Activated T-cell treated with anti-CD3 and anti-CD28 coated beads, Interleukin-2, amount 50 U/mL, for 4 hours (primary cell): ENCODE measurements at regions not wholly inside any gene's neighbourhood (a gene's known extent, or its start where the extent isn't known, plus 50 kb on each side); places are given as distances from the start of the nearest gene placed in this dataset.
A peak's percentile ranks its signal among the peaks of the same experiment; 100 is the strongest.
"Not testable (repeated sequence)": the region's sequence is repeated elsewhere in the genome, so short reads cannot be mapped to it uniquely, and the experiment has no call there.

Experiments used
- ATAC-seq, 2 donors: fragments of 200-7000 bp; cut with Tn5 transposase; one replicate each; pipeline ENCODE4 v1.10.0; 2021
- DNase-seq: peaks from one replicate; pipeline ENCODE4 v3.0.0-alpha.2; 2020
- H3K27me3 Mint-ChIP-seq: one replicate; pipeline ENCODE4 v1.8.0; 2021; ENCODE audit warnings: low read depth, mixed read lengths
- H3K36me3 Mint-ChIP-seq: one replicate; pipeline ENCODE4 v1.8.0; 2022; ENCODE audit warnings: mixed read lengths; ENCODE audit not compliant: insufficient read depth
- H3K4me1 Mint-ChIP-seq: one replicate; pipeline ENCODE4 v1.8.0; 2021; ENCODE audit warnings: low read depth, mixed read lengths
- H3K4me3 Mint-ChIP-seq: one replicate; pipeline ENCODE4 v1.8.0; 2021; ENCODE audit warnings: mild to moderate bottlenecking, moderate library complexity, mixed read lengths
- H3K9me3 Mint-ChIP-seq: one replicate; pipeline ENCODE4 v1.8.0; 2021; ENCODE audit warnings: mixed read lengths

DNA sequence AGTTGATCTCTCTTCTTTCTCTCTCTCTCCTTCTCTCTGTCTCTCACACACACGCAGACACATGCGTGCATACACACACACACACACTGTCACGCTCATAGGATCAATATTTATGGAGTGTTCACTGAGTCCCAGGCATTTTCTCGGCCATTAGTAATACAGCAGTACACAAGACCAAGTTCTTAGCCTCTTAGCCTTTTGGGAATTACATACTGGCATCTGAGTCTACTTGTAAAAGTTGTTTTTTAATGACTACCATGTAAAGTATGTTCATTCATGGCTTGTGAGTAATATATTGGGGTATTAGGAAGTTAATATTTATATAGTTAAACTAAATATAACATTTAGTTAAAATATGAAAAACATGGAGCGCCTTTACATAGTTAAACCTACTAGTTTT lies 2406.1 kb upstream of the PCDH20 start:
- ATAC-seq, H3K36me3 Mint-ChIP-seq, H3K27me3 Mint-ChIP-seq, DNase-seq, H3K4me1 Mint-ChIP-seq, H3K4me3 Mint-ChIP-seq, H3K9me3 Mint-ChIP-seq: not testable (repeated sequence)

DNA sequence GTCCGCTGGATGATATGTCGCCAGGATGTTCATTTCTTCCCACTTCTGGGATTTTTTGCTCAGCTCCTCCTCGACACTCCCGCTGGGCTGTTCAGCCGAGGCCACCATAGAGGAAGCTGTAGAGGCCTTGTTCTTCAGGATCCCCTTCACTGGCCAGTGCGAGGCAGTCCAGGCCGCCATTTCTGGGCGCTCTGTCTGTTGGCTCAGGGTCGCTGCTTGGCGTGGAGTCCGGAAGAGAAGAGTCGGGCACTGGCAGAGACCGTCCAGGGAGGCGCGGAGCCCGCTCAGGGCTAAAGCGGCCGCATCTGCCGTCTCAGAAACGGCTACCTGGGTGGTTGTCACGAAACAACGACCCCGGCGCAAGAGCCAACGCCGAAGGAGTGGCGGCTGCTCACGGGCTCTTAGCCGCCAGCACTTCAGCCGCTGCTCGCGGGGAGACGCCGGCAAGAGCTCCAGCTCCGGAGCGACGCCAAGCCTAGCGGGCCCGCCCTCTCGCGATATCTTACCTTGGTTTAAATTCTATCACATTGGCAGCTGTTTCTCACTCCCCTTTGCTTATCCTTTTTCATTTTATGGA lies 2395.9 kb upstream of the PCDH20 start:
- H3K27me3 Mint-ChIP-seq, H3K9me3 Mint-ChIP-seq, H3K4me3 Mint-ChIP-seq, ATAC-seq, H3K36me3 Mint-ChIP-seq, H3K4me1 Mint-ChIP-seq, DNase-seq: not testable (repeated sequence)

DNA sequence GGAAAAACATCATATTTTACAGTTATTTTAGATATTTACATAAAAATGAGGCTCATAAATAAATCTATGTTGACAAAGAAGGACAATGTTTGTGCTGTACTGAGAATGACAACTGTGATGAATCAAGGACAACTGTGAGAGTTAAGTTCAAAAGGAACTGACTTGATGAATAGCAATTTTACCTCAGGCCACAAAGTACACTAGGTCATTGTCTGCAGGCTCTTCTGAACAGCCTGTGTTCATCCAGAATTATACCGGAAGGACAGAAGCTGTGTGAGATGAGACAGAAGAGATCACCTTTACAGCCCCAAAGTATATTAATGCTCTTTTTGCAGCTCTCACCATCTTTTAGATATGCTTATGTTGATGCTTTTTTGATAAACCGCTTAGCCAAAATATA lies 2375.5 kb upstream of the PCDH20 start:
- not testable (repeated sequence) for H3K4me1 Mint-ChIP-seq, H3K27me3 Mint-ChIP-seq, H3K36me3 Mint-ChIP-seq, H3K4me3 Mint-ChIP-seq, ATAC-seq, DNase-seq, H3K9me3 Mint-ChIP-seq

DNA sequence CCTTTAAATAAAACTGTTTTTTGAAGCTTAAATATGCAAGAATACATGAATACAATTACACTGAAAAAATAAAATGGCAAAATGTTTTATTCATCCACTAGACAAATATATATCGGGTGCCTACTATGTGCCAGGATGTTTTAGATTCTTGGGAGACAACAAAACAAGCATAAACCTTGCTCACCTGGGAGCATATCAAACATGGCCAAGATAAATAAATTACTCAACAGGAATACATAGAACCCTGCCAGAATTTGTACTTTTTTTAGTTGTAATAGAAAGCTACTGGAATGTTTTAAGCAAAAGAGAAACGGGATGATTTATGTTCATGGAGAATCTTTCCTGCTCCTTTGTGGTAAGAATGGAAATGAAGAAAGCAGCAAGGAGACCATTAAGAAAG lies 2358.5 kb upstream of the PCDH20 start:
- Mint-ChIP-seq H3K36me3 (no peaks in the 10 kb centered on the region), H3K4me1 (no peaks in the 10 kb centered on the region), H3K27me3 (no peaks in the 10 kb centered on the region), H3K4me3 (no peak overlapping the region), H3K9me3 (peaks cover 2% of the 10 kb centered on the region)
- ATAC-seq (no peak), DNase-seq (no peak)

DNA sequence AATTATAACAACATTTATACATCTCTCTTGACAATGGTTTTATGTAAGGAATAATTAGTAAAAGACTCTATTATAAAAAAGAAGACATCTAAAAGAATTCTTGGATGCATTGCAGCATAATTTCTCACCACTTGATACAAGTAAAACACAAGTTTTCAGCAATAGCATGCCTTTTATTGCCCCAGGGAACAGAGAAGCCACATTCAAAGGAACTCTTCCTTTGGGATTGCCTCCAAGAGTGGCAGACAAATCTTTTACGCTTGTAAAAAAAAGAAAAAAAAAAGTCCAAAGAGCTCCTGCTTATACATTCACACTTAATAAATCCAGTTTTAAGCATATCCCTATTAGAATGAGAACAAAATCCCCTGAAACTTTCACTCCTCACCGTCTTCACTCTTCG lies 2357.8 kb upstream of the PCDH20 start:
- Mint-ChIP-seq H3K9me3 (no peaks in the 10 kb centered on the region), H3K4me1 (no peaks in the 10 kb centered on the region), H3K4me3 (no peak overlapping the region), H3K27me3 (no peaks in the 10 kb centered on the region), H3K36me3 (no peaks in the 10 kb centered on the region)
- no peak for DNase-seq
- no peak for ATAC-seq

DNA sequence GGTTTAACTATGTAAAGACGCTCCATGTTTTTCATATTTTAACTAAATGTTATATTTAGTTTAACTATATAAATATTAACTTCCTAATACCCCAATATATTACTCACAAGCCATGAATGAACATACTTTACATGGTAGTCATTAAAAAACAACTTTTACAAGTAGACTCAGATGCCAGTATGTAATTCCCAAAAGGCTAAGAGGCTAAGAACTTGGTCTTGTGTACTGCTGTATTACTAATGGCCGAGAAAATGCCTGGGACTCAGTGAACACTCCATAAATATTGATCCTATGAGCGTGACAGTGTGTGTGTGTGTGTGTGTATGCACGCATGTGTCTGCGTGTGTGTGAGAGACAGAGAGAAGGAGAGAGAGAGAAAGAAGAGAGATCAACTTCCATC lies 2342.0 kb upstream of the PCDH20 start:
- not testable (repeated sequence) for H3K4me1 Mint-ChIP-seq

DNA sequence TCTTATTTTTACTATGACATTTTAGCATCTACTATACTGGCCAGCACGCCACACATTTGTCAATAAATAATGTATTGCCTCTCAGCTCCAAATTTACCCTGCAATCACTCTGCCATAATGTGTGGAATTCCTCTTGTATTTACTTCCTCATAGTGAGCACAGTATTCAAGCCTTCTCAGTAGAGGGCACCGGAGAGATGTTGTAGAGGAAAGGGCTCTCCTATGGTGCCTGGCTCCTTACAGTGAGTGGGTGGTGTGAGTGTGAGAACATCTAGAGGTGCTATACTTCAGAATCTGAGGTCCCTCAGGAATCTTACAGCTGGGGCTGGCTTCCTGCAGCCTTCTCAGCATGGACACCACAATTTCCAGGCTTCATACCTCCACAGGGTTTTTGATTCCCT lies 2334.2 kb upstream of the PCDH20 start:
- not testable (repeated sequence) for DNase-seq, H3K9me3 Mint-ChIP-seq, H3K4me3 Mint-ChIP-seq, H3K4me1 Mint-ChIP-seq, H3K27me3 Mint-ChIP-seq, ATAC-seq, H3K36me3 Mint-ChIP-seq

More for the DNA sequence above, 2342.0 kb upstream of the PCDH20 start:
- not testable (repeated sequence) for H3K9me3 Mint-ChIP-seq, ATAC-seq, H3K36me3 Mint-ChIP-seq, DNase-seq, H3K4me3 Mint-ChIP-seq, H3K27me3 Mint-ChIP-seq

DNA sequence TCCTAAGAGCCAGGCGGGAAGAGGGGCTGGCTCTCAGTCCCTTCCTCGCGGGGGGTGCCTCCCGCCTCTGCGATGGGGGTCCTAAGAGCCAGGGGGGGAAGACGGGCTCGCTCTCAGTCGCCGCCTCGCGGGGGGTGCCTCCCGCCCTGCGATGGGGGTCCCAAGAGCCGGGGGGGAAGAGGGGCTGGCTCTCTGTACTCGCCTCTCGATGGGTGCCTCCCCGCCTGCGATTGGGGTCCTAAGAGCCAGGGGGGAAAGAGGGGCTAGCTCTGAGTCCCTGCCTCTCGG lies 2326.1 kb upstream of the PCDH20 start:
- H3K27me3 Mint-ChIP-seq, H3K4me1 Mint-ChIP-seq, H3K4me3 Mint-ChIP-seq, H3K36me3 Mint-ChIP-seq, DNase-seq, ATAC-seq, H3K9me3 Mint-ChIP-seq: not testable (repeated sequence)

DNA sequence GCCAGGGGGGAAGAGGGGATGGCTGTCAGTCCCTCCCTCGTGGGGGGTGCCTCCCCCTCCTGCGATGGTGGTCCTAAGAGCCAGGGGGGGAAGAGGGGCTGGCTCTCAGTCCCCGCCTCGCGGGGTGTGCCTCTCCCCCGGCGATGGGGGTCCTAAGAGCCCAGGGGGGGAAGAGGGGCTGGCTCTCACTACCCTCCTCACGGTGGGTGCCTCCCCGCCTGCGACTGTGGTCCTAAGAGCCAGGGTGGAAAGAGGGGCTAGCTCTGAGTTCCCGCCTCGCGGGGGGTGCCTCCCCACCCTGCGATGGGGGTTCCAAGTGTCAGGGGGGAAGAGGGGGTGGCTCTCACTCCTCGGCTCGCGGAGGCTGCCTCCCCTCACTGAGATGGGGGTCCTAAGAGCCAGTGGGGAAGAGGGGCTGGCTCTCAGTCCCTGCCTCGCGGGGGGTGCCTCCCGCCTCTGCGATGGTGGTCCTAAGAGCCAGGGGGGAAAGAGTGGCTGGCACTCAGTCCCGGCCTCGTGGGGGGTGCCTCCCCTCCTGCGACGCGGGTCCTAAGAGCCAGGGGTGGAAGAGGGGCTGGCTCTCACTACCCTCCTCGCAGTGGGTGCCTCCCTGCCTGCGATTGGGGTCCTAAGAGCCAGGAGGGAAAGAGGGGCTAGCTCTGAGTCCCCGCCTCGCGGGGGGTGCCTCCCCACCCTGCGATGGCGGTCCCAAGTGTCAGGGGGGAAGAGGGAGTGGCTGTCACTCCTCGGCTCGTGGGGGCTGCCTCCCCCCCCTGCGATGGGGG lies 2325.6 kb upstream of the PCDH20 start:
- Mint-ChIP-seq H3K36me3 (no peaks in the 10 kb centered on the region), H3K27me3 (no peaks in the 10 kb centered on the region), H3K4me1 (no peaks in the 10 kb centered on the region), H3K9me3 (peaks cover 4% of the 10 kb centered on the region), H3K4me3 (no peak overlapping the region)
- no peak for ATAC-seq
- DNase-seq, result peak; percentile 1

DNA sequence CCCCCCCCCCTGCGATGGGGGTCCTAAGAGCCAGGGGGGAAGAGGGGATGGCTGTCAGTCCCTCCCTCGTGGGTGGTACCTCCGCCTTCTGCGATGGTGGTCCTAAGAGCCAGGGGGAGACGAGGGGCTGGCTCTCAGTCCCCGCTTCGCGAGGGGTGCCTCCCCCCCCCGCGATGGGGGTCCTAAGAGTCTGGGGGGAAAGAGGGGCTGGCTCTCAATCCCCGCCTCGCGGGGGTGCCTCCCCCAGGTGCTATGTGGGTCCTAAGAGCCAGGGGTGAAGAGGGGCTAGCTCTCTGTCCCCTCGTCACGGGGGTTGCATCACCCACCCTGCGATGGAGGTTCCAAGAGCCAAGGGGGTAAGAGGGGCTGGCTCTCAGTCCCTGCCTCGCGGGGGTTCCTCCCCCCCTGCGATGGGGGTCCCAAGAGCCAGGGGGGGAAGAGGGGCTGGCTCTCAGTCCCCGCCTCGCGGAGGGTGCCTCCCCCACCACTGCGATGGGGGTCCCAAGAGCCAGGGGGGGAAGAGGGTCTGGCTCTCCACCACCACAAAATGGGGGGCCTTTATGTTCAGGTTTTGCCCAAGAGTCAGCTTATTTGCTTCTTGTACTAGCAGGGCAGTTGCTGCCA lies 2323.6 kb upstream of the PCDH20 start:
- H3K4me3 Mint-ChIP-seq, H3K9me3 Mint-ChIP-seq: not testable (repeated sequence)

DNA sequence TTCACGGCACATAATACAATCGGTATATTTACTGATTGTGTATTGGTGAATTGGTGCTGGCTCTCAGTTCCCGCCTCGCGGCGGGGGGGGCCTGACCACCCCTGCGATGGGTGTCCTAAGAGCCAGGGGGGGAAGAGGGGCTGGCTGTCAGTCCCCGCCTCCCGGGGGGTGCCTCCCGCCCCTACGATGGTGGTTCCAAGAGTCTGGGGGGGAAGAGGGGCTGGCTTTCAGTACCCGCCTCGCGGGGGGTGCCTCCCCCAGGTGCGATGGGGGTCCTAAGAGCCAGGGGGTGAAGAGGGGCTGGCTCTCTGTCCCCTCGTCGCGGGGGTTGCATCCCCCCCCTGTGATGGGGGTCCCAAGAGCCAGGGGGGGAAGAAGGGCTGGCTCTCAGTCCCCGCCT lies 2321.8 kb upstream of the PCDH20 start:
- no peak for ATAC-seq
- DNase-seq, result no peak
- Mint-ChIP-seq H3K9me3 (peaks cover 4% of the 10 kb centered on the region), H3K36me3 (no peaks in the 10 kb centered on the region), H3K4me3 (no peak overlapping the region), H3K27me3 (no peaks in the 10 kb centered on the region), H3K4me1 (no peaks in the 10 kb centered on the region)

More for the DNA sequence above, 2323.6 kb upstream of the PCDH20 start:
- H3K36me3 Mint-ChIP-seq, H3K27me3 Mint-ChIP-seq, ATAC-seq, H3K4me1 Mint-ChIP-seq: not testable (repeated sequence)
- DNase-seq, result peak; percentile 2

DNA sequence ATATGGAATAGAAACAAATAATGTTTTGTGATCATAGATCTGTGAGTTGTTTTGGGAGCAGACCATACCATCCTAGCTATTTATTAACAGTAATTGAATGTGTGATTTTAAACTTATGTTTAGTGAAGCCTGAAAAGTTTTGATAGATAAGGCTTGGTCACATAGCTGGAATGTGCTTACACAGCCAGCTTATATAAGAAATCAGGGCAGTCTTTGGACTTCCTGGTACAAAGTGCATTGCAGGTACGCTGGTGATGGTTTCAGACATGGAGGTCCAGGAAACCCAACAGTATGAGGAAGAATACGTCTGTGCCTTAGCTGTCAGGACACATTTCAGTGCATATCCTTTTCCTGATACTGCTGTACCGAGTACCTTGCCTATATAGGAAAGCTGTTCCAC lies 2316.2 kb upstream of the PCDH20 start:
- no peaks in the 10 kb centered on the region for H3K4me1 Mint-ChIP-seq
- no peaks in the 10 kb centered on the region for H3K36me3 Mint-ChIP-seq
- H3K9me3 Mint-ChIP-seq, result peaks cover 8% of the 10 kb centered on the region
- DNase-seq, result no peak
- no peaks in the 10 kb centered on the region for H3K27me3 Mint-ChIP-seq
- no peak for ATAC-seq
- H3K4me3 Mint-ChIP-seq, result no peak overlapping the region

DNA sequence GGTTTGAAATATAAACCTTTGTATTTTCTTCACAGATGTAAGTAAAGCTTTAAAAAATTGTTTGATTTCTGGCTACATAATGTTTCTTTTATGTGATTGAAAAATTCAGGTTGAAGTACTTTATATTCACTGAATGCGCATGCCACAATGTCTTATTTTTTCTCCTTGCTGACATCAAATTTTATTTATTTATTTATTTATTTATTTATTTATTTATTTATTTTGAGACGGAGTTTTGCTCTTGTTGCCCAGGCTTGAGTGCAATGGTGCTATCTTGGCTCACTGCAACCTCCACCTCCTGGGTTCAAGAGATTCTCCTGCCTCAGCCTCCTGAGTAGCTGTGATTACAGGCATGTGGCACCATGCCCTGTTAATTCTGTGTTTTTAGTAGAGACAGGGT lies 2296.5 kb upstream of the PCDH20 start:
- not testable (repeated sequence) for ATAC-seq, H3K27me3 Mint-ChIP-seq, H3K9me3 Mint-ChIP-seq, H3K36me3 Mint-ChIP-seq, H3K4me3 Mint-ChIP-seq, H3K4me1 Mint-ChIP-seq, DNase-seq

DNA sequence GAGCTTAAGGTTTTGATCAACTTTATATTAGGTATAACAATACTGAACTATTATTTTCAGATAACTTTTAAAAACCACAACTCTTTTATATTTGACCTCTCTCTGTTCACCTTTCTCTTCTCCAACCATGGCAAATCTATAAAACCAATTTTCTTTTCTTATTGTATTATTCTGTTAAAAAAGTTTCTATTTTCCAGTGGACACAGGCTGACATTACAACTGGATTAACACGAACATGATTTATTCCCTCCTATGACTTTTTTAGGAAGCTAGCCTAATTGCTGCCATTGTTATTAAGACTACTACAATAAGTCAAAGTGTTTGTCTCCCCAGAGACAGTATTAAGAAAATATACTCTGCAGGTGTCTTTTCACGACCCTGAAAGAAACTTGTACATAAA lies 2291.1 kb upstream of the PCDH20 start:
- DNase-seq (no peak), ATAC-seq (no peak)
- Mint-ChIP-seq H3K4me3 (no peak overlapping the region), H3K27me3 (no peaks in the 10 kb centered on the region), H3K36me3 (no peaks in the 10 kb centered on the region), H3K4me1 (no peaks in the 10 kb centered on the region), H3K9me3 (peaks cover 17% of the 10 kb centered on the region)

DNA sequence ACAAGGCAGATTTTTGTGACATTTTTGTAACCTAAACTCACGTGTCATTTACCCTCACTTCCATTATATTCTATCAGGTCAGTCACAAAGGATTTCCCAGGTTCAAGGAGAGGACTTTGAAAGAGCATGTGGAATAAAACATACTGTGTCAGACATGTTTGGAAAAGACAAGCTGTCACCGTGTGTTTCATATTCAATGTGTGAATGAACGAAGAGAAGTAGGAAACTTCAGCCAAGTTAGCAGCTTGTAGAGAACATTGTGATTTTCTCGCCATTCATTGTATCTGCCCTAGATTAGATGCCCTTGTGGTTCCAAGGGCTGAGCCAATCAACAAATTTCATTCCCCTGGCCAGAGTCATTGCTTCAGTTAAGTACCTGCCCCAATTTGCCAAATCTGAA lies 2288.9 kb upstream of the PCDH20 start:
- H3K9me3 Mint-ChIP-seq, result peaks cover 22% of the 10 kb centered on the region
- DNase-seq, result no peak
- no peak for ATAC-seq
- no peaks in the 10 kb centered on the region for H3K36me3 Mint-ChIP-seq
- H3K27me3 Mint-ChIP-seq, result no peaks in the 10 kb centered on the region
- H3K4me1 Mint-ChIP-seq, result no peaks in the 10 kb centered on the region
- H3K4me3 Mint-ChIP-seq, result no peak overlapping the region
